Right lobe of liver (tissue), 6 donors: ENCODE measurements at regions not wholly inside any gene's neighbourhood (a gene's known extent, or its start where the extent isn't known, plus 50 kb on each side); places are given as distances from the start of the nearest gene placed in this dataset.
"Not testable (repeated sequence)": the region's sequence is repeated elsewhere in the genome, so short reads cannot be mapped to it uniquely, and the experiment has no call there.

Source experiments
- ATAC-seq, 4 donors: fragments of 200-7000 bp; cut with Tn5 transposase; one replicate each; pipeline ENCODE4 v1.9.1; 2020; ENCODE audit warnings: mild to moderate bottlenecking in 4 of 4, moderate library complexity in 4 of 4
- DNase-seq, 3 donors: peaks; one replicate each; pipeline ENCODE4 v3.0.0-alpha.2; 2020
- H3K27ac ChIP-seq, 3 donors: fragments of 200-600 bp; one replicate each; pipeline ENCODE4 v1.8.0; 2022
- H3K27me3 ChIP-seq, 2 donors: fragments of 200-600 bp; one replicate each; pipeline ENCODE4 v1.8.0; 2022
- H3K36me3 ChIP-seq, 4 donors: fragments of 200-600 bp; sonication (generic) in 1 of 4; one replicate each; pipeline versions ENCODE4 v1.5.1 to v1.8.0; 2017 to 2022; ENCODE audit warnings: control low read depth in 1 of 4
- H3K4me1 ChIP-seq, 4 donors: fragments of 200-600 bp; sonication (generic) in 1 of 4; one replicate each; pipeline versions ENCODE4 v1.5.1 to v1.8.0; 2017 to 2022; ENCODE audit warnings: control low read depth in 1 of 4
- H3K4me3 ChIP-seq, 3 donors: fragments of 200-600 bp; one replicate each; pipeline ENCODE4 v1.8.0; 2022
- H3K9me3 ChIP-seq, 4 donors: fragments of 200-600 bp; sonication (generic) in 1 of 4; one replicate each; pipeline versions ENCODE4 v1.5.1 to v1.8.0; 2017 to 2022; ENCODE audit warnings: control low read depth in 1 of 4
- CTCF ChIP-seq, 4 donors: fragments of 200-600 bp in 3 of 4; fragments of 450-650 bp in 1 of 4; IDR thresholded peaks; one replicate each; pipeline versions ENCODE4 v1.5.1 to v1.8.0; 2016 to 2022; ENCODE audit warnings: antibody characterized with exemption in 4 of 4, mild to moderate bottlenecking in 2 of 4
- POLR2A ChIP-seq: fragments of 450-650 bp; IDR thresholded peaks from one replicate; pipeline ENCODE4 v1.6.1; 2017; ENCODE audit warnings: antibody characterized with exemption, mild to moderate bottlenecking
- WGBS: methylation state at CpG from one replicate; pipeline ENCODE4 v1.1.6; 2018; ENCODE audit warnings: low coverage, low lambda C conversion rate; ENCODE audit not compliant: insufficient coverage; ENCODE audit errors: missing lambda C conversion rate; 5-methylcytosine and 5-hydroxymethylcytosine counted together
- intact Hi-C, 2 donors: fragments of 100-400 bp; cut with DNase I; formaldehyde crosslinking; loops; one replicate each; pipeline versions ENCODE4 v1.11.2 to v1.14.1; 2022
- donor health status: DM: no; HTN: yes; CAD: no.
- donor health status: DM: no; HTN: no; CAD: no.
- donor health status: DM: no; HTN: no; CAD: no.
- donor health status: DM: no; HTN: yes; CAD: no.
- donor health status: DM: no; HTN: yes; CAD: no.

- ATAC-seq (no peak), DNase-seq (no peak)
- intact Hi-C loops: no loop called here
- Histone ChIP-seq H3K4me3 (no peak overlapping the region), H3K9me3 (no peaks in the 10 kb centered on the region), H3K27me3 (no peaks in the 10 kb centered on the region), H3K27ac (peak overlapping the region; percentile 90 to 99 (median 99)), H3K4me1 (peaks cover 0 to 43% (median 11%) of the 10 kb centered on the region in 4 donors), H3K36me3 (no peaks in the 10 kb centered on the region)
- TF ChIP-seq POLR2A: no peak
- WGBS: 89% methylated on average over 6 of the region's 6 CpGs
These were observed 540.1 kb upstream of the ID2 start for GRCh38 chr2:8141780-8142179.

GRCh38 chr2:8142461-8142860 is 539.4 kb upstream of the ID2 start:
- Histone ChIP-seq H3K4me1 (peaks cover 0 to 46% (median 12%) of the 10 kb centered on the region in 4 donors), H3K27ac (peak overlapping the region in 2 of 3 donors; percentile 31 to 99), H3K27me3 (no peaks in the 10 kb centered on the region), H3K9me3 (no peaks in the 10 kb centered on the region), H3K4me3 (no peak overlapping the region), H3K36me3 (no peaks in the 10 kb centered on the region)
- DNase-seq: no peak
- no peak for ATAC-seq
- TF ChIP-seq POLR2A: no peak
- no peak for TF ChIP-seq CTCF (IDR thresholded peaks at IDR 0.05)
- 31% methylated on average over 1 of the region's 1 CpG for WGBS
- intact Hi-C loops: no loop called here

- peak; percentile 30 to 62 (median 50) for ATAC-seq
- peak in 2 of 3 donors; percentile 40 to 72 for DNase-seq
- Histone ChIP-seq H3K27me3 (no peaks in the 10 kb centered on the region), H3K36me3 (no peaks in the 10 kb centered on the region), H3K27ac (peak overlapping the region; percentile 66 to 74 (median 72)), H3K4me3 (no peak overlapping the region), H3K4me1 (peaks cover 0 to 47% (median 7%) of the 10 kb centered on the region in 4 donors), H3K9me3 (no peaks in the 10 kb centered on the region)
- 28% methylated on average over 2 of the region's 2 CpGs for WGBS
- intact Hi-C loops: no loop called here
- TF ChIP-seq POLR2A: no peak
- TF ChIP-seq CTCF (IDR thresholded peaks at IDR 0.05): no peak
These were observed 537.7 kb upstream of the ID2 start for GRCh38 chr2:8144131-8144631.

GRCh38 chr2:8144785-8145184 is 537.1 kb upstream of the ID2 start:
- Histone ChIP-seq H3K9me3 (no peaks in the 10 kb centered on the region), H3K27ac (peak overlapping the region; percentile 66 to 74 (median 72)), H3K4me1 (peaks cover 0 to 44% (median 7%) of the 10 kb centered on the region in 4 donors), H3K4me3 (no peak overlapping the region), H3K36me3 (no peaks in the 10 kb centered on the region), H3K27me3 (no peaks in the 10 kb centered on the region)
- 96% methylated on average over 3 of the region's 3 CpGs for WGBS
- TF ChIP-seq POLR2A (no peak), CTCF (IDR thresholded peaks at IDR 0.05) (no peak)
- ATAC-seq: no peak
- intact Hi-C loops: no loop called here
- DNase-seq: no peak

GRCh38 chr2:8145375-8145774 is 536.5 kb upstream of the ID2 start:
- DNase-seq, intact Hi-C loops, ATAC-seq, H3K27me3 ChIP-seq, H3K4me3 ChIP-seq, H3K36me3 ChIP-seq, H3K9me3 ChIP-seq: not testable (repeated sequence)
- Histone ChIP-seq H3K4me1 (peaks cover 0 to 39% (median 7%) of the 10 kb centered on the region in 4 donors), H3K27ac (peak overlapping the region in 2 of 3 donors; percentile 72 to 74)
- WGBS: no CpG with 5 or more reads among the region's 2 CpGs
